BLaER1 (cell line): ENCODE measurements at regions not wholly inside any gene's neighbourhood (a gene's known extent, or its start where the extent isn't known, plus 50 kb on each side); places are given as distances from the start of the nearest gene placed in this dataset.

Experiments used
- H3K27ac ChIP-seq: shearing (Covaris generic); formaldehyde crosslinking; 2 replicates; pipeline ENCODE4 v1.8.1; 2022
- H3K27me3 ChIP-seq: shearing (Covaris generic); formaldehyde crosslinking; 2 replicates; pipeline ENCODE4 v1.8.1; 2022
- H3K36me3 ChIP-seq: shearing (Covaris generic); formaldehyde crosslinking; 2 replicates; pipeline ENCODE4 v1.8.1; 2022
- H3K4me1 ChIP-seq: shearing (Covaris generic); formaldehyde crosslinking; 2 replicates; pipeline ENCODE4 v1.8.1; 2022
- H3K4me2 ChIP-seq: shearing (Covaris generic); formaldehyde crosslinking; 2 replicates; pipeline ENCODE4 v1.8.1; 2022
- H3K4me3 ChIP-seq: shearing (Covaris generic); formaldehyde crosslinking; 2 replicates; pipeline ENCODE4 v1.8.1; 2022
- H3K9ac ChIP-seq: shearing (Covaris generic); formaldehyde crosslinking; 2 replicates; pipeline ENCODE4 v1.8.1; 2022
- H3K9me3 ChIP-seq: shearing (Covaris generic); formaldehyde crosslinking; 2 replicates; pipeline ENCODE4 v1.8.1; 2022
- H4K20me1 ChIP-seq: shearing (Covaris generic); formaldehyde crosslinking; 2 replicates; pipeline ENCODE4 v1.8.1; 2022
- Cebpa-rat ChIP-seq: shearing (Covaris generic); IDR thresholded peaks from 2 replicates; pipeline ENCODE4 v1.8.1; 2022

DNA sequence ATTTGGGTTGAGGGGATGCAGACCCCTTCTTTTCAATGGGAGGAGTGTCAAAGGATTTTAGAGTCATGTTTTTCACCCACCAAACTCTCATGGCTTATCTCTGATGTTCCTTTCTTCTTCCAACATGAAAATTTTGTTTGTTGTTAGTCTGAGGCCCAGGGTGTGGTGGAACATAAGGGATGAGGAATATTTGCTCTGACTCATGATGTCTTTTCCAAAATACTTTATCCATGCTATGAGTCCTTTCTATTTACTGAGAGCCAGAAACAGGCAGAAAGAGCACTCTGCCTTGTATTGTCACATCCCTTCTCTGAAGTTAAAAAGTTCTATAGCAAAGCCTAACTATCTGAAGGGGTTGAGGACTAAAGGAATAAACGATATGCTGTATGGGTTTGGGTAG lies 61.6 kb upstream of the GYPA start:
- Histone ChIP-seq H3K4me3 (no peak overlapping the region), H3K9me3 (peaks cover 30% of the 10 kb centered on the region), H3K9ac (no peak overlapping the region), H3K4me2 (no peak overlapping the region), H3K4me1 (no peaks in the 10 kb centered on the region), H4K20me1 (no peaks in the 10 kb centered on the region), H3K27me3 (no peaks in the 10 kb centered on the region), H3K36me3 (0 out of 2 replicates have a peak, but pooled peaks cover 2% of the 10 kb centered on the region), H3K27ac (no peak overlapping the region)
- no peak for TF ChIP-seq Cebpa-rat

DNA sequence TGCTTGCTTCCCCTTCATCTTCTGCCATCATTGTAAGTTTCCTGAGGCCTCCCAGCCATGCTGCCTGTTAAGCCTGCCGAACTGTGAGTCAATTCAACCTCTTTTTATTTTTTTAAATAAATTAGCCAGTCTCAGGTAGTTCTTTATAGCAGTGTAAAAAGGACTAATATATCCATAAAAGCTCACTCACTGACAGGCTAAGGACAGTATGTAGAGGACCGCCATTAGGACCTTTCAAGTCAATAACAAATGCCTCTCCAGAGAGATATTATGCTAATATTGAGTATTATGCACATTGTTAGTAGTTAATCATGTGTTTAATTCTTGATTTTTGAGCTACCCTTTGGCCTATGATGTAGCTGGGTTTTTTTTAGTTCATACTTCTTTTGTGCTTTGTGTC lies 62.6 kb upstream of the GYPA start:
- H3K36me3 ChIP-seq: no peaks in the 10 kb centered on the region
- H3K9me3 ChIP-seq: peaks cover 19% of the 10 kb centered on the region

DNA sequence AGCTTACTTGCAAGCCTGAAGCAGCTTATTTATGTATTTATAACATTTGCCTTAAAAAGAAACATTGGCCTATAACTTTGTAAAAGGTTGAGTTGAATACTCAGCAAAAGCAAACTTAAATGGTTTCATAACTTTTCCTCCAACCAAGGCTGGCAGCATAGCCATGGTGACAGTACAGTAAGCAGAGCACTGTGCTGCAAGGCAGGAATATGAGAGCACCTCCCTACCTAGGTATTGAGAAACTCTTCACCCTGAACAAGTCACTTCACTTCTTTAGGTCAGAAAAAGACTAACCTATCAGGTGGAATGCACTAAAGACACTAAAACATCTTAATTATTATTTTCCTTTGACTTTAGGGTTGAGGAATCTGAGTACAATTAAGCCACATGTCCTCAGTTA lies 63.9 kb upstream of the GYPA start:
- Histone ChIP-seq H3K9ac (no peak overlapping the region), H3K27ac (no peak overlapping the region), H3K4me2 (no peak overlapping the region), H3K4me1 (no peaks in the 10 kb centered on the region), H3K27me3 (no peaks in the 10 kb centered on the region), H4K20me1 (no peaks in the 10 kb centered on the region), H3K4me3 (no peak overlapping the region), H3K9me3 (peaks cover 6% of the 10 kb centered on the region; the same call in 1 of the 2 replicates), H3K36me3 (no peaks in the 10 kb centered on the region)
- TF ChIP-seq Cebpa-rat: no peak

More for the DNA sequence above, 62.6 kb upstream of the GYPA start:
- TF ChIP-seq Cebpa-rat: no peak
- no peak overlapping the region for H3K4me3 ChIP-seq
- no peaks in the 10 kb centered on the region for H4K20me1 ChIP-seq
- H3K4me2 ChIP-seq: no peak overlapping the region
- H3K4me1 ChIP-seq: no peaks in the 10 kb centered on the region
- no peak overlapping the region for H3K9ac ChIP-seq
- no peak overlapping the region for H3K27ac ChIP-seq
- H3K27me3 ChIP-seq: no peaks in the 10 kb centered on the region

DNA sequence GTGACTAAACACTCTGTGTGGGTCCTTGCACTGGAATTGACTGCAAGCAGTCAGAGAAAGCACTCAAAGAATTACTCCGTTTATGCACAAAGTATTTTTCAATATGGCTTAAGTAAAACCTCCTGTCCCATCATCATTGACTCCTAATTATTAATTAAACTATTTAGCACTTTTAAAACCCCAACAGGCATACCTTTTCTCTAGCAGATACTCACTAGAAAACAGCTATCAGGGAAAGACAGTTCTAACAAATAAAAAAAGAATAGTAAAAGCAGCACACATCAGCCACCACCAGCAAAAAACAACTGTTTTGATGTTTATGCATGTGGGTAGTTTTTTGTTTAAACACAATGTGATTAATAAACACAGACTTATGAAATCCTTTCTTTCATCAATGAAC lies 66.2 kb upstream of the GYPA start:
- H3K27me3 ChIP-seq: no peaks in the 10 kb centered on the region
- H4K20me1 ChIP-seq: no peaks in the 10 kb centered on the region
- H3K4me2 ChIP-seq: no peak overlapping the region
- H3K4me3 ChIP-seq: no peak overlapping the region
- H3K27ac ChIP-seq: no peak overlapping the region
- no peak for TF ChIP-seq Cebpa-rat
- 0 out of 2 replicates have a peak, but pooled peaks cover 4% of the 10 kb centered on the region for H3K9me3 ChIP-seq
- H3K4me1 ChIP-seq: no peaks in the 10 kb centered on the region
- no peak overlapping the region for H3K9ac ChIP-seq
- no peaks in the 10 kb centered on the region for H3K36me3 ChIP-seq

DNA sequence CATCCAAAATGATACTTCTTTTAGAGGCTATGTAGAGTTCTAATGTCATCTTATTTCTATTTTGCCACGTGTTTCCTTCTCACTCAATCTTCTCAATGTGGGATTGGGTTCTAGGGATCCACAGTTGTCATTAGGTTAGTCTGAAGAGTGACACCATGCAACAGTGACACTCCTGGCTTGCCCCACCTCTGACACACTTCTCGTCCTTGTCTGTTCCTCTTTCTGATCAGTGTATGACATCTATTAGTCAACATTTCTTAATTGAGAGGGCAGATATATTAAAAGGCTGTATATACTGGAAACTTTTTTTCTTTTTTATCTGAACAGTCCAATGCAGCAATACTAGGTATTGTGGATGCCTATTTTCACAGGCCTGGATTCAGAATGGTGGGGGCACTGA lies 67.6 kb upstream of the GYPA start:
- Histone ChIP-seq H3K36me3 (no peaks in the 10 kb centered on the region), H3K27me3 (no peaks in the 10 kb centered on the region), H3K9ac (no peak overlapping the region), H3K4me3 (no peak overlapping the region), H3K4me1 (no peaks in the 10 kb centered on the region), H3K9me3 (0 out of 2 replicates have a peak, but pooled peaks cover 1% of the 10 kb centered on the region), H3K27ac (no peak overlapping the region), H4K20me1 (no peaks in the 10 kb centered on the region), H3K4me2 (no peak overlapping the region)
- TF ChIP-seq Cebpa-rat: no peak

DNA sequence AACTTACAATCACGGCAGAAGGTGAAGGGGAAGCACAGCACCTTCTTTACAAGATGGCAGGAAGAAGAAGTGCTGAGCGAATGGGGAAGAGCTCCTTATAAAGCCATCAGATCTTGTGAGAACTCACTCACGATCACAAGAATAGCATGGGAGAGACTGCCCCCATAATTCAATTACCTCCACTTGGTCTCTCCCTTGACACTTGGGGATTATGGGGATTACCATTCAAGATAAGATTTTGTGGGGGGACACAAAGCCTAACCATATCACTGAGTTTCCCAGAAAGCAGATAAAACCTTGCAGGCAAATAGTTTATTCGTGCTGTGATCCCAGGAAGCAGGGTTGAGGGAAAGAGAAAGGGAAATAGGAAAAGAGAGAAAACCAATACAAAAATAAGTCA lies 69.0 kb upstream of the GYPA start:
- Histone ChIP-seq H3K9ac (no peak overlapping the region), H3K27me3 (no peaks in the 10 kb centered on the region), H4K20me1 (no peaks in the 10 kb centered on the region), H3K9me3 (peaks cover 8% of the 10 kb centered on the region; the same call in 1 of the 2 replicates), H3K36me3 (no peaks in the 10 kb centered on the region), H3K4me3 (no peak overlapping the region), H3K4me1 (no peaks in the 10 kb centered on the region), H3K4me2 (no peak overlapping the region), H3K27ac (no peak overlapping the region)
- TF ChIP-seq Cebpa-rat: no peak

DNA sequence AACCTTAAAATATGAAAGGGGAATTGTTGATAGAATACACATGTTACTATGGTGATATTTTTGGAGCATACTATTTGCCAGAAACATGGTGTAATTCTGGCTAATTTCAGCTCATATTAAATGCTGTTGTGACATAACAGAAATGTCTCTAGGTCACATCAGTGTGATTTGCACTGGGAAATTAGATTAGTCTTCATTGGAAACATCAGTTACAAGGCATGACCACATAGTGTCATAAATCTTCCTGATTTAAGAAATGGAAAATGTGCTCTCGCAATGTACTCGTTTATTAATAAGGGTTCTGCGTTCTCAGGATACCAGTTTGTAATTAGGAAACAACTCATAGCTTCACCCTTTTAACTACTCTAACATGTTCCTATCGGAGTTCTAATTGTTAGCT lies 72.9 kb upstream of the GYPA start:
- H3K27ac ChIP-seq: no peak overlapping the region
- no peak overlapping the region for H3K4me2 ChIP-seq
- no peaks in the 10 kb centered on the region for H4K20me1 ChIP-seq
- no peaks in the 10 kb centered on the region for H3K36me3 ChIP-seq
- no peak overlapping the region for H3K9ac ChIP-seq
- H3K4me1 ChIP-seq: peaks cover 5% of the 10 kb centered on the region; the same call in 1 of the 2 replicates
- H3K27me3 ChIP-seq: no peaks in the 10 kb centered on the region
- TF ChIP-seq Cebpa-rat: no peak
- H3K9me3 ChIP-seq: peaks cover 27% of the 10 kb centered on the region
- no peak overlapping the region for H3K4me3 ChIP-seq

DNA sequence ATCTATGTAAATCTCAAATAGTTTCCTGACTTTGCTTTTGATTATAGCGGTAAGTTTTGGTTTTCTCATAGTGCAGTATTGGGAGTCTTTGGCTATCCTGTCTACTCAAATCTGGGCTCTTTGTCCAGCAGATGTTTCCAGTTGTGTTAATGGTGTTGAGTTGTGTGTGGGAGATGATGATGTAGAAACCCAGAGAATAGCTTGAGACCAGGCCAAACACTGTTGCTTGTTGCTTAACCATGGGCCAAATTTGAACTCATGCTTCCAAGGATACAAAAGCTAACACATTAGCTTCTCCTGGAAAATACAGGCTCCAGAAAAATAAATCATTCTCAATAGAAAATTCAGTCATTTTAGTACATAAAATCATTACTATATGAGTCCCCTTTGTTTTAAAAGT lies 82.6 kb upstream of the GYPA start:
- Histone ChIP-seq H3K4me2 (no peak overlapping the region), H3K36me3 (no peaks in the 10 kb centered on the region), H3K27ac (no peak overlapping the region), H3K9me3 (no peaks in the 10 kb centered on the region), H3K4me3 (no peak overlapping the region), H4K20me1 (no peaks in the 10 kb centered on the region), H3K27me3 (no peaks in the 10 kb centered on the region), H3K4me1 (no peaks in the 10 kb centered on the region), H3K9ac (no peak overlapping the region)
- no peak for TF ChIP-seq Cebpa-rat

DNA sequence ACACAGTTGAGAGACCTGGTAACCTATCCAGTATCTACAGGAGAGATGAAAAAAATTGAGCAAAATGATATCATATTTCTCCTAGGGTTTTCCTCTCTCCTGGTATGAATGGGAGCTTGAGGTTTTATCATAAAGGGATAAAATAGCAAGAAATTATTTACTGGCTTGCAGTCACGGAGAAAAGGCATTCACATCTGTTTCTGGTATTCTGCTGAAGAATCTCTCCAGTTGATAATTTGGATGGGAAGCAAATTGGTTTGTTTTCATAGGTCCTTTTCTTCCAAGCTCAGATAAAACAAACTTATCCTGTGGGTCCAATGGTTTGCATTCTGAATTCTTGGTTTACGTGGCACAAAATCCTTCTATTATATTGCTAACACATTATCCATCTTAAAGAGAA lies 83.1 kb upstream of the GYPA start:
- no peak overlapping the region for H3K4me2 ChIP-seq
- no peaks in the 10 kb centered on the region for H3K36me3 ChIP-seq
- H4K20me1 ChIP-seq: no peaks in the 10 kb centered on the region
- TF ChIP-seq Cebpa-rat: no peak
- no peaks in the 10 kb centered on the region for H3K9me3 ChIP-seq
- no peak overlapping the region for H3K4me3 ChIP-seq
- no peak overlapping the region for H3K9ac ChIP-seq
- H3K4me1 ChIP-seq: no peaks in the 10 kb centered on the region
- no peak overlapping the region for H3K27ac ChIP-seq
- no peaks in the 10 kb centered on the region for H3K27me3 ChIP-seq

DNA sequence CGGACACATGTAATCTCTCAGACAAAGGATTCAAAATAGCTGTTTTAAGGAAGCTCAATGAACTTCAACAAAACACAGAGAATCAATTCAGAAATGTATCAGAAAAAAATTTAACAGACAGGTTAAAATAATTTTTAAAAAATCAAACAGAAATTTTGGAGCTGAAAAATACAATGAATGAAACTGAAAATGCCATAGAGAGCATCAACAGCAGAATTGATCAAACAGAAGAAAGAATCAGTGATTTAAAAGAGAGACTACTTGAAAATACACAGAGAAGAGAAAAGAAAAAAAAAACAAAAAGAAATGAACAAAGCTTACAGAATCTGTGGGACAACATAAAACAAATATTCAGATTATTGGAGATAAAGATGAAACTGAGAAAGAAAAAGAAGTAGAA lies 118.8 kb upstream of the GYPA start:
- H3K36me3 ChIP-seq: no peaks in the 10 kb centered on the region
- H3K9me3 ChIP-seq: peaks cover 24% of the 10 kb centered on the region
- H3K4me1 ChIP-seq: no peaks in the 10 kb centered on the region
- no peak for TF ChIP-seq Cebpa-rat
- no peaks in the 10 kb centered on the region for H3K27me3 ChIP-seq
- H4K20me1 ChIP-seq: no peaks in the 10 kb centered on the region
- H3K4me2 ChIP-seq: no peak overlapping the region
- no peak overlapping the region for H3K9ac ChIP-seq
- no peak overlapping the region for H3K4me3 ChIP-seq
- no peak overlapping the region for H3K27ac ChIP-seq

DNA sequence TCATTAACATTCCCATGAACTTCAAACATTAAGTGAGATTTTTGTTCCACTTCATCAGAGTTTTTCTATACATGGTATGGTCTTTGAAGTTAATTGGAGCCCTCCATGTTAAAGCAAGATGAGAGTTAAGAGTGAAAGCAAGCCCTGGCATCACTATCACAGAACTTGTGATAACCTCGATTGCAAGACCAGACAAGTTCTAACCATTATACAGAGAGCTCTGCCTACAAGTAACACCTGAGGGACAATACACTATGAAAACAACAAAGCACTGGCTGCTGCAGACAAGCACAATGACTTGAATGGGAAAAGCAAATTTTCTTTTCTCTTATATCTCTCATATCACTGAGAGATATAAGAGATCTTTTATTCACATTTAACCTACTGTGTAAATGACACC lies 126.6 kb upstream of the GYPA start:
- no peak for TF ChIP-seq Cebpa-rat
- Histone ChIP-seq H3K4me2 (no peak overlapping the region), H3K27me3 (no peaks in the 10 kb centered on the region), H4K20me1 (no peaks in the 10 kb centered on the region), H3K36me3 (no peaks in the 10 kb centered on the region), H3K4me3 (no peak overlapping the region), H3K9ac (no peak overlapping the region), H3K27ac (no peak overlapping the region), H3K9me3 (no peaks in the 10 kb centered on the region), H3K4me1 (no peaks in the 10 kb centered on the region)
